NCI-H2107 (cell line): ENCODE measurements at regions not wholly inside any gene's neighbourhood (a gene's known extent, or its start where the extent isn't known, plus 50 kb on each side); places are given as distances from the start of the nearest gene placed in this dataset.
"Not testable (repeated sequence)": the region's sequence is repeated elsewhere in the genome, so short reads cannot be mapped to it uniquely, and the experiment has no call there.

Experiments
- DNase-seq: peaks from one replicate; lab custom pipeline; 2025; lab: John Stamatoyannopoulos, UW

- no peak for DNase-seq
These were observed 116.3 kb upstream of the ERG start for GRCh38 chr21:38614558-38614957.

DNA sequence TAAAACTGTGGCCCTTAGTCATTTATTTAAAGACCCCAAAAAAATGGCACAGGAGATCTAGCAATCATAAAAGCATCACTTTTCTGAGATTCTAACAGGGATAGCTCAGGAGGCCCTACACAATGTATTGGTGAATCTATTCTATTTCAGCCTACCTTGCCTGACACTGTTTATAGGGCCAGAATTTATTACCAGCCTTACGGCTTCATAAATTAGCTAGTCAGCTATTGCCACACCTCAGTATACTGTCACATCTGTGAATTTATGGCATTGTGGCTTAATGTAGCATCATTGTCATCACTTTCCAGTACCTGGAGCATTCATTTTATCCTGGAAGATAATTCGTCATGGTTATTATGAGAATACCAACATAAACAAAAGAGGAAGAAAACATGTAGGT, 121.2 kb upstream of the ERG start:
- DNase-seq = no peak

DNA sequence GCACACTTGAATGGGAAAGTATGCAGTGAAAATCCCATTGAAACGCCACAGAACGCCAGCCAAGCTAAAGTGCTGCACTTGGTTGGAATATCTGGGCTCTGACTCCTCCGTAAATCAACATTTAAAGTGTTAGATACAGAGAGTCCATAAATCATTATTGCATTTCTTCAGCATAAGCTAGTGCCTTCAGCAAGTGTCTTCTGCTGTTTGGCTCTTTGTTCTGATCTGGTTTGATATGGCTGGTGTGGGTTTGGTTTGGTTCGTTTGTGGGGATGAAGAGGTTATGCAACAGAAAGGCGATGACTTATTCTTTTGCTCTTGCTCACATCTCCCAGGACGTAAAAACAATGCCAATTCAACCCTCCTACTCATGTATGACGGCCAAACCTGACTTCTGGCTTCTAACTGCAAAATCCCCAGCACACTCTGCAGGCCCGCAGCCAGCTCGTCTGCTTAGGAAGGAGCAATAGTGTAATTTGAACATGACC, 121.8 kb upstream of the ERG start:
- no peak for DNase-seq

DNA sequence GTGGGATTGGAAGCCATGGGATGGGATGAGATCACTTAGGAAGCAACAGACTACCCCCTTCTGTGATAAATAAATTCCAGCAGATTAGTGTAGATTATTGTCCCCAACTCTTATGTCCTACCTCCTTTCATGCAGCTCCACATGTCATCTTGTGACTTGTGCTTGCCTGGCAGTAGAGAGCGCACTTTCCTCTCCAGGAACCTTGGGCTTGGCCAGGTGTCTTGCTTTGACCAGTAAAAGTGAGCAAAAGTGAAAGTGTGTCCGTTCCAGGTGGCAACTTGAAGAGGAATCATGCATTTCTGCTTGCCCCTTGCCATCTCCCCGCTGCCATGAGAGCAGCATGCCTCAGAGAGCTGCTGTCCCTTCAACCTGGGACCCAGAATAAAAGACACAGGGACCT, 122.9 kb upstream of the ERG start:
- no peak for DNase-seq

DNA sequence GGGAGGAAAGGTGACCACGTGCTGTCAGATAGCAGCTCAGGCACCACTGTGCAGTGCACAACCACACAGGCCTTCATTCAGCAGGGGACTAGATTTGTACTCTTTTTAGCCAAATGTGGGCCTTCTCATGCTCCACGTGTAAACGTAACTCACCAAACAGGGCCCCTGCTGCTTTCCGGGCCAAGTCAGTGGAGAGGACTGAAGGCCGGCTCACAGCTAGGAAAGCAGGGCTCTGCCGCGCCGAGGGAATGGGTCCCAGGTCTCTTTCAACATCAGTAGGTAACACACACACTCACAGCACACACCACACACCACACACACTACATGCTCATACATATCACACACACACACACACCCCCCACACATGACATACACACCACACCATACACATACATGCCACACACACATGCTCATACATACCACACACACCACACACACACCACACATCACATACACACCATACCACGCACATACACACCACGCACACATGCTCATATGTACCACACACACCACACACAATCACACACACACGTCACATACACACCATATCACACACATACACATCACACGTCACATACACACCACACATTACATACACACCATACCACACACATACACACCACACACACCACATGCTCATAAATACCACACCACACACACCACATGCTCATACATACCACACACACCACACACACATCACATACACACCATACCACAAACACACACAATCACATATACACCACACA, 124.0 kb upstream of the ERG start:
- no peak for DNase-seq

DNA sequence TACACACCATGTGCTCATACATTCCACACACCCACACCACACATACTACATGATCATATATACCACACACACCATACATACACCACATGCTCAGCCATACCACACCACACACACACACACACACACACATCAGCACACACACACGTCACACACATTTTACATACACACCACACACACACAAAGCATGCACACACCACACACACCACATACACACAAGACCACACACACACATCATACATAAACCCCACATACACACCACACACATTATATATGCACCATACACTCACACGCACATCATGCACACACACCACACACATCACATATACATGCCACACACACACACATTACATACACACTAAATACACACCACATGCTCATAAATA, 124.5 kb upstream of the ERG start:
- no peak for DNase-seq

- no peak for DNase-seq
These were observed 125.3 kb upstream of the ERG start for GRCh38 chr21:38623552-38623951.

DNA sequence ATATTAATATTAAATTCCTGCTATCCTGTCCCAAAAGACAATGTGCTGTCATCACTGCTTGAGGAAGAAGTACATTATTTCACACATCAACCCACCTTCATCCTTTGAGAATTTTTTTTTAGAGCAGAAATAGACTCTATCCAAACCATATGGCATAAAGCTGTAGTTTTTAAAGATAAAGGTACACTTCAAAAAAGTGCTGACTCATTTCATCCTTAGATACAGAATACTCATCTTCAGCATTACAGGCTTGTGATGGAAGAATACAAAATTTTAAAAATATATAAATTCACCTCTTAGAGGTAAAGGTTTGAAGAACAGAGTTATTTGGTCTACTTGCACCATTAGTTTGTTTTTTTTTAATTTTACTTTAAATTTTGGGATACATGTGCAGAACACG, 126.7 kb upstream of the ERG start:
- no peak for DNase-seq

GRCh38 chr21:38626306-38626705, 128.0 kb upstream of the ERG start:
- DNase-seq = no peak

- DNase-seq = no peak
These were observed 130.1 kb upstream of the ERG start for GRCh38 chr21:38628349-38628748.

DNA sequence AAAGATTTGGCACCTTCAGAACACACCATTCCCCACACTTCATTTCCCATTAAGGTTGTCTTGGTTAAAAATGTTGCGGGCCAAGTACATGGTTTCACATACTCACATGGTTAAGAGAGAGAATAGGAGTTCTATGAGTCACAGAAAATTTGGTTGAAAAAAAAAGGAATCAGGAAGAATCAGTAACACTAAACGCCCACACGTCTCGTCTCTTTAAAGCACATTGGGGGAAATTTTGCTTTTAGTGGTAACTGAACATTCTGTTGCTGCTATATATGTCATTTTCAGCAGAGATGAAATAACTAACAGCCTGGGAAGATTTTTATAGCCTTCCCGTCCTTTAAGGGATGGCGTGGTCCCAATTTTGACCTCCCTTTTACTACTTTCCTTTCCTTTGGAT, 132.9 kb upstream of the ERG start:
- no peak for DNase-seq

GRCh38 chr21:38631676-38632075, 133.4 kb upstream of the ERG start:
- DNase-seq = no peak

DNA sequence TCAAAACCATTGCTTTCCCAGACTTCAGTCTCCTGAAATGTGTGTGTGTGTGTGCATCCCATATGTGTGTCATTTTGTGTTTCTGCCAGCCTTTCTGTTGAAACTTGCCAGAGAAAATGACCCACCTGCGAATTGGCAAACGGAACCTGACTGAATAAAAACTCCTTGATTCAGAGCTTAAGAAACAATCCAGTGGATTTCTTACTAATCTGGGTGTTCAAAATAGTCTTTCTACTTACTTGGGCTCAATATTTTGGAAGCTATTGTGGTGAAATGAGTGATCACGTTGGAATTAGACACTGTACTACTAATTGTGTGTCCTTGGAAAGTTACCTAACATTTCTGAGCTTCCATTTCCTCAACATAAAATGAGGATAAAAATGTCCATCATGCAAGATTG, 138.9 kb upstream of the ERG start:
- DNase-seq = no peak

- no peak for DNase-seq
These were observed 141.5 kb upstream of the ERG start for GRCh38 chr21:38639571-38640354.

DNA sequence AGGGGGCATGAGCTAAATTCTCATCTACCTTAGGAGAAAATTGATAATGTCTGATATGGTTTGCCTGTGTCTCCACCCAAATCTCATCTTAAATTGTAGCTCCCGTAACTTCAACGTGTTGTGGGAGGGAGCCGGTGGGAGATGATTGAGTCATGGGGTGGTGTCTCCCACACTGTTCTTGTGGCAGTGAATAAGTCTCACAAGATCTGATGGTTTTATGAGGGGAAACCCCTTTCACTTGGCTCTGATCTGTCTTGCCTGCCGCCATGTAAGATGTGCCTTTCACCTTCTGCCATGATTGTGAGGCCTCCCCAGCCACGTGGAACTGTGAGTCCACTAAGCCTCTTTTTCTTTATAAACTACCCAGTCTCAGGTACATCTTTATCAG, 142.1 kb upstream of the ERG start:
- DNase-seq = not testable (repeated sequence)

DNA sequence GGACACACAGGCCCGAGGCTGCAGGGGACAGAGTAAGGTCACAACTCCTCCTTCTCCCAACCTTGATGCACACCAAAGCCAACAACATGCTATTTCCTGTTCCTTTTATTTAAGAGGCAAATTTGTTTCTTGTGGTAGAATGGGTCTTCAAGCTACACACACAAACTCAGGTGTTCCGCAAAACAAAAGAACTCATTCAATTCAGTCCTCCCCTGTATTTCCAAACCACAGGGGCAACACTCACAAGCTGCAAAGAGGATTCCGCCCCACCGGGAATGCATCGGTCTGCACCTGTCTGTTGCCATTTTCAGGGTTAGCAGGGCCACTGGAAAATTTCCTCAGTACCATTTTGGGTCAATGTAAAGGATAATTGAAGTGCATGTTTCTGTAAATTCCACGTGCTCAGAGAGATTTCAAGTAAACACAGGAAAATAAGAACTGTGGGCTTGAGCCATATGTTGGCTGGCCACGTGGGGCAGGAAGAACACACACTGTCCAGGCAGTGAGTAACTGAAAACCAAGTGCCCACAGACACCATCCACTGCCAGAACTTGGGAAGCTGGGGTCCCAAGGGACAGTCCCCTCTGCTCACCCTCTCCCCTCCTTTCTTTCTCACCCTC, 145.2 kb upstream of the ERG start:
- peak; percentile 24 for DNase-seq

DNA sequence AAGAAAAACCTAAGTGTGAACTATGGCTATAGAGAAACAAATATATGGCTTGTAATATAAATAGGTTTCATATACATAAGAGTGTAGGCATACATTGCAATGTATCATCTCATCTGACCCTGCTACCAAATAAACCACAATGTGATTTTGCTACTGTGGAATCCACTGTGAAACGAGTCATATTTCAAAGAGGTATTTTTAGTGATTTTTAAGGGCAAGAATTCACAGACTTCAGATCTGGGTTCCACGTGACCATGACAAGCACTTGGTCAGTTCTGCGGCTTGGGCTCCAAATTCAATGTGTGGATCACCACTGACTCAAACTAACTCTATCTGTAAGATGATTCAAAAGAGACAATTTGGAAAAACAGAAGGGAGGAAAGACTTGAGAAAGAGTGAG, 147.0 kb upstream of the ERG start:
- no peak for DNase-seq

DNA sequence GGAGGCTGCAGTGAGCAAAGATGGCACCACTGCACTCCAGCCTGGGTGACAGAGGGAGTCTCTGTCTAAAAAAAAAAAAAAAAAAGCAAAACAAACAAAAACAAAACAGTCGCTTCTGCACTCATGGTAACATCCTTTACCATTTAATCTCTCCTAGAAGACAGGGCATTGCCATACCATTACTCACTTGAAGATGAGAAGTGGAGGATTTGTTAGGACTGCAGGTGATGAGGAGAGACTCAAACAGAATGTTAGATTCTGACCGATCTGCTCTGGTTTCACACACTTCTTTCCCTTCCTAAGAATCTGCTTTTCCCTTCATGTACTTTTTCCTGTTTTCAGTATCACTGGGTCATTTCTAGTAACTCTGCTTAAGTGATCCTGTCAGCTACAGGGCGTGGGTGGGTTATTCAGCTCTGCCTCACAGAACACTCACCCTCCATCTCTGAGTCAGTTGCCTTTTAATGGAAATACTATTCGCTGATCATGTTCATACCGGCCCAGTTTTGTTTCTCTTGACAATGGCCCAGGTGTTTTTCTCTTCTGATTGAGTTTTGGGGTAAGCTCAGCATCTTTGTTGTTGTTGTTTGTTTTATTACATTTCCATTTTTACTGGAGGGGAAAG, 148.0 kb upstream of the ERG start:
- no peak for DNase-seq

DNA sequence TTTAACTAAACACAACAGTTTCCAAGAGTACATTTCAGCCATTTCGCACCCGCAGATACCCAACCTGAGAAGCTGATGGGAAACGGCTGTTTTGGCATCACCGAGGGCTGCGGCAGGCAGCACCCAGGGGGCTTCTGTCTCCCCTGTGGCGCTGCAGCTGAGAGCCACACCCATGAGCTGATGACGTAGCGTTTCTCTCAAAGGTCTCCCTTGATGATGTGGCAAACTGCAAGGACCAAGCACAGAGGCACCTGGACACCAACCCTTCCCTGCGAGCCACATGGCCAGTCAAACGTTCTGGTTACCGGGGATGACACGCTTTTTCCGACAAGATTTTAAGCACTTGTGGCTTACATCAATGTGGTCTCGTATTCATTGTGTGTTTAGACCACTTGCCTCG, 150.8 kb upstream of the ERG start:
- no peak for DNase-seq

DNA sequence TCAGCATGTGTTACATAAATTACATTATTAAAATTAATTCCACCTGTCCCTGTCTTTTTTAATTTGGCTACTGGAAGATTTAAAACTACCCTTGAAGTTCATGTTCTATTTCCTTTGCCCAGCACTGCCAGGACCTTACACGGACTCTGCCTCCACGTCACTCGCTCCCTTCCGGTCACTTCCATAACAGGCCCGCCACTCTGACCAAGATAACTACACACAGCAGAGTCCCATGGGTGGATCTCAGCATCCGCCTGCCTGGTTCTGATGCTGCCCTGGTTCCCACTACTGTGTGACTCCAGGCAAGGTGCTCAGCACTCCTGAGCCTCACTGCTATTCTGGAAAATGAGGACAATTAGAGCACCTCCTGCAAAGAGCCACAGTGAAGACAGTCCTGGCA, 153.3 kb upstream of the ERG start:
- DNase-seq = no peak

GRCh38 chr21:38652396-38652795, 153.3 kb upstream of the ETS2 start:
- no peak for DNase-seq

- DNase-seq = no peak
These were observed 151.1 kb upstream of the ETS2 start for GRCh38 chr21:38654580-38654979.

GRCh38 chr21:38658511-38658910, 147.2 kb upstream of the ETS2 start:
- no peak for DNase-seq
